ENCODE measurements at regions not wholly inside any gene's neighbourhood (a gene's known extent, or its start where the extent isn't known, plus 50 kb on each side); places are given as distances from the start of the nearest gene placed in this dataset.

DNA sequence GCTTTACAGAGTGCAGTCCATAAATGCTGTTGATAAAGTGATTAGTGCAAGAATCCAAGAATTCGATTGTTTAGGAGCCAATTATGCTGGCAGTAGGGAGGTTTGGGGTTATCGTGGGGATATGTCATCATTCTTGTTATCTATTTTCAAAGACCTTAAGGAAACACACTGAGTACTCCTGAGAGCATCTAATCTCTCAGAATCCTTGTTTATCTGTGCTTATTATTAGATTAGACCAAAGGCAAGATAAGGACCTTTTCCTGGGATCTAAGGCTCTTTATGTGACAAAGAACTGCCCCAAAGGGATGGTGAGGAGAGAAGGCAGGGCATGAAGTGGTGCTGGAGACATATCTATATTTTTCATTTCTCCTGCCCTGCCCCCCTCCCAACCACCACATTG lies 139.1 kb downstream of the TSEN15 start:
- TF ChIP-seq, protein P1, sequence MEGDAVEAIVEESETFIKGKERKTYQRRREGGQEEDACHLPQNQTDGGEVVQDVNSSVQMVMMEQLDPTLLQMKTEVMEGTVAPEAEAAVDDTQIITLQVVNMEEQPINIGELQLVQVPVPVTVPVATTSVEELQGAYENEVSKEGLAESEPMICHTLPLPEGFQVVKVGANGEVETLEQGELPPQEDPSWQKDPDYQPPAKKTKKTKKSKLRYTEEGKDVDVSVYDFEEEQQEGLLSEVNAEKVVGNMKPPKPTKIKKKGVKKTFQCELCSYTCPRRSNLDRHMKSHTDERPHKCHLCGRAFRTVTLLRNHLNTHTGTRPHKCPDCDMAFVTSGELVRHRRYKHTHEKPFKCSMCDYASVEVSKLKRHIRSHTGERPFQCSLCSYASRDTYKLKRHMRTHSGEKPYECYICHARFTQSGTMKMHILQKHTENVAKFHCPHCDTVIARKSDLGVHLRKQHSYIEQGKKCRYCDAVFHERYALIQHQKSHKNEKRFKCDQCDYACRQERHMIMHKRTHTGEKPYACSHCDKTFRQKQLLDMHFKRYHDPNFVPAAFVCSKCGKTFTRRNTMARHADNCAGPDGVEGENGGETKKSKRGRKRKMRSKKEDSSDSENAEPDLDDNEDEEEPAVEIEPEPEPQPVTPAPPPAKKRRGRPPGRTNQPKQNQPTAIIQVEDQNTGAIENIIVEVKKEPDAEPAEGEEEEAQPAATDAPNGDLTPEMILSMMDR (IDR thresholded peaks at IDR 0.05) = no peak
- TF ChIP-seq POLR2AphosphoS5 (IDR thresholded peaks at IDR 0.05) = no peak

Measured in breast epithelium (tissue), 3 donors.